Glutamatergic neuron (in vitro differentiated cells): ENCODE measurements at regions not wholly inside any gene's neighbourhood (a gene's known extent, or its start where the extent isn't known, plus 50 kb on each side); places are given as distances from the start of the nearest gene placed in this dataset.

Experiments used
- DNase-seq: peaks from one replicate; pipeline ENCODE4 v3.0.0; 2022
- H3K27ac Mint-ChIP-seq: one replicate; pipeline ENCODE4 v1.8.0; 2020; ENCODE audit warnings: mild to moderate bottlenecking, mixed read lengths, inconsistent platforms; ENCODE audit not compliant: unreplicated experiment
- H3K27me3 Mint-ChIP-seq: one replicate; pipeline ENCODE4 v1.8.0; 2020; ENCODE audit warnings: mild to moderate bottlenecking, moderate library complexity, mixed read lengths, inconsistent platforms; ENCODE audit not compliant: unreplicated experiment
- H3K36me3 Mint-ChIP-seq: one replicate; pipeline ENCODE4 v1.8.0; 2020; ENCODE audit warnings: mild to moderate bottlenecking, mixed read lengths, inconsistent platforms; ENCODE audit not compliant: unreplicated experiment
- H3K4me1 Mint-ChIP-seq: one replicate; pipeline ENCODE4 v1.8.0; 2020; ENCODE audit warnings: mild to moderate bottlenecking, low read depth, mixed read lengths, inconsistent platforms; ENCODE audit not compliant: unreplicated experiment
- H3K4me3 Mint-ChIP-seq: one replicate; pipeline ENCODE4 v1.8.0; 2020; ENCODE audit warnings: mild to moderate bottlenecking, mixed read lengths, inconsistent platforms; ENCODE audit not compliant: unreplicated experiment
- H3K9me3 Mint-ChIP-seq: one replicate; pipeline ENCODE4 v1.8.0; 2020; ENCODE audit warnings: mild to moderate bottlenecking, moderate library complexity, mixed read lengths, inconsistent platforms; ENCODE audit not compliant: unreplicated experiment
- TF ChIP-seq, protein P1 (sequence below): fragments of 200-600 bp; sonication (generic); IDR thresholded peaks from one replicate; pipeline ENCODE4 v1.5.0; 2021; ENCODE audit not compliant: partially characterized antibody, unreplicated experiment

DNA sequence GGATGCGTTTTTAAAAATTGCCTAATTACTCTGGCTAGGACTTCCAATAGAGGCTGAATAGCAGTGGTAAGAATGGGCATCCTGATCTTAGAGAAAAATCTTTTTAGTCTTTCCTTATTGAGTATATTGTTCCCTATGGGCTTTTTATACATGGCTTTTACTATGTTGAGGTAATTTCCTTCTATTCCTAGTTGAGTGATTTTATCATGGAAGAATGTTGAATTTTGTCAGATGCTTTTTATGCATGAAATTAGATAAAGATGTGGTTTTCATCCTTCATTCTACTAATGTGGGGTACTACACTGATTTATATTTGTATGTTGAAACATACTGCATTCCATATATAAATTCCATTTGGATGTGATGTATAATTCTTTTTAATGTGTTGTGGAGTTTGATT is 2673.8 kb downstream of the PCDH9 start:
- DNase-seq: no peak
- no peaks in the 10 kb centered on the region for H3K27me3 Mint-ChIP-seq
- H3K4me3 Mint-ChIP-seq: no peak overlapping the region
- H3K36me3 Mint-ChIP-seq: no peaks in the 10 kb centered on the region
- H3K9me3 Mint-ChIP-seq: peaks cover 1% of the 10 kb centered on the region
- no peak overlapping the region for H3K27ac Mint-ChIP-seq
- TF ChIP-seq, protein P1, sequence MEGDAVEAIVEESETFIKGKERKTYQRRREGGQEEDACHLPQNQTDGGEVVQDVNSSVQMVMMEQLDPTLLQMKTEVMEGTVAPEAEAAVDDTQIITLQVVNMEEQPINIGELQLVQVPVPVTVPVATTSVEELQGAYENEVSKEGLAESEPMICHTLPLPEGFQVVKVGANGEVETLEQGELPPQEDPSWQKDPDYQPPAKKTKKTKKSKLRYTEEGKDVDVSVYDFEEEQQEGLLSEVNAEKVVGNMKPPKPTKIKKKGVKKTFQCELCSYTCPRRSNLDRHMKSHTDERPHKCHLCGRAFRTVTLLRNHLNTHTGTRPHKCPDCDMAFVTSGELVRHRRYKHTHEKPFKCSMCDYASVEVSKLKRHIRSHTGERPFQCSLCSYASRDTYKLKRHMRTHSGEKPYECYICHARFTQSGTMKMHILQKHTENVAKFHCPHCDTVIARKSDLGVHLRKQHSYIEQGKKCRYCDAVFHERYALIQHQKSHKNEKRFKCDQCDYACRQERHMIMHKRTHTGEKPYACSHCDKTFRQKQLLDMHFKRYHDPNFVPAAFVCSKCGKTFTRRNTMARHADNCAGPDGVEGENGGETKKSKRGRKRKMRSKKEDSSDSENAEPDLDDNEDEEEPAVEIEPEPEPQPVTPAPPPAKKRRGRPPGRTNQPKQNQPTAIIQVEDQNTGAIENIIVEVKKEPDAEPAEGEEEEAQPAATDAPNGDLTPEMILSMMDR: no peak
- no peaks in the 10 kb centered on the region for H3K4me1 Mint-ChIP-seq

DNA sequence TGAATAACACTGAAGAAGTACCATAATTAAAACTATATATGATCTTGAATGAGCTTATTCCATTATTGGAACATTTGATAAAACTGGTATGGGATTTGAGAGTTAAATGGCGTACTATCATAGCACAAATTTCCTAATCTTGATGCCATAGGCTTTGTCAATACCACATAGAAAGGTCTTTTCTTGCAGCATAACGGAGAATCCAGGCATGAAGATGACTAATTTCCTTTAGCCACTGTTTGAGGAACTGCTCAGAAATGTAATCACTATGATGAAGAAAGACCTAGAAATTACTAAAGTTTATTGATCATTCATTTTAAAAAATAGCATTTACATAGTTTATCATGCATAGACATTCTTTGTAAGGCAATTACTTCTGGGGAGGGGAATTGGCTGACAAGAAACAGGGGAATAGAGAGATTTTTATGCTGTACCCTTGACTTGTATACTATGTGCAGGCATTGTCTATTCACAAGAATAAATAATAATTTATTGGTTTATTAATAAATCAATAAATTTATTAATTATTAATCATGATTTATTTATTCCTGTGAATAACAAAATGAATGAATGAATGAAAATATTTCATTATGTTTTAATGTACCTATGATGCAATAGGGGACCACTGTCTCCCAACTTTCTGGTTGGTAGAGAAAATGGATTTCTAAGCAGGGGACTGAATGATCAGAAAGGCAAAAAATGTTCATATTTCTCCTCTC is 2676.6 kb downstream of the PCDH9 start:
- TF ChIP-seq, protein P1: no peak
- Mint-ChIP-seq H3K9me3 (peaks cover 1% of the 10 kb centered on the region), H3K27ac (no peak overlapping the region), H3K4me1 (no peaks in the 10 kb centered on the region), H3K27me3 (no peaks in the 10 kb centered on the region), H3K36me3 (no peaks in the 10 kb centered on the region), H3K4me3 (no peak overlapping the region)
- no peak for DNase-seq

DNA sequence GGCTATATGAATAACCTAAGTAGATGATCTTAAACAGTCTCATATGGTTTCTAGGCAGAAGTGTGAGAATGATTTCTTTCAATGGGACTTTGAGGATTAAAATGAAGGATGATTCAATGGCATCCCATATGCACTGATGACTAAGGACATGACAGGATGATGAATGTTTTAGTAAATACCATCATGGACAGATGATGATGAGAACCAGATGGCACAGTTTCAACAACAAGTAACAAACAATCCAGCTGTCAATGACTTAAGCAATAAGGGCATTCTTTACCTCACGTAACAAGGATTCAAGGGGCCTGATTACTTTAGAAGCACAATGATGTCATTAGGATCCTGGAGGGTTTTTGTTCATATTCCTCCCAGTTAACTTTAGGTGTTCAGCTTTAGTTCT is 2678.4 kb downstream of the PCDH9 start:
- Mint-ChIP-seq H3K27me3 (no peaks in the 10 kb centered on the region), H3K36me3 (no peaks in the 10 kb centered on the region), H3K4me3 (no peak overlapping the region), H3K9me3 (no peaks in the 10 kb centered on the region), H3K4me1 (no peaks in the 10 kb centered on the region), H3K27ac (no peak overlapping the region)
- no peak for DNase-seq
- TF ChIP-seq, protein P1: no peak

DNA sequence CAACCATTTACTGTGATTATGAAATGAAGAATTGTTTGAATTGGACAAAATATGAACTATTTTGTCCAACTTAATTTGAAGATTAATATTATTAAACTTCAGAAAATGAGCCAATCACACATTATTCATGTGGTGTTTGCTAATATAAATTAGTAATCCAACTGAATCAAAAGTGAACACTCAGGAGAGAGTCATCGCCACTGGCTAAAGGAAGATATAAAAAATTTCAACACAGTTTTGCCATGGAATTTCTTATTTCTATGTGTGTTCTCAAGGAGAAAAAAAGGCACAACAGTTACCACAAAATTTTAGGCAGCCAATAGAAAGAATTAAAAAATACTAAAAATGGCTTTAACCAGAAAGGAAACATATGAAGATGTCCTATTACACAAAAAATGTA is 2683.8 kb downstream of the PCDH9 start:
- H3K27ac Mint-ChIP-seq: no peak overlapping the region
- H3K36me3 Mint-ChIP-seq: no peaks in the 10 kb centered on the region
- no peaks in the 10 kb centered on the region for H3K9me3 Mint-ChIP-seq
- peaks cover 6% of the 10 kb centered on the region for H3K4me1 Mint-ChIP-seq
- peaks cover 3% of the 10 kb centered on the region for H3K27me3 Mint-ChIP-seq
- TF ChIP-seq, protein P1: no peak
- no peak overlapping the region for H3K4me3 Mint-ChIP-seq
- DNase-seq: no peak

DNA sequence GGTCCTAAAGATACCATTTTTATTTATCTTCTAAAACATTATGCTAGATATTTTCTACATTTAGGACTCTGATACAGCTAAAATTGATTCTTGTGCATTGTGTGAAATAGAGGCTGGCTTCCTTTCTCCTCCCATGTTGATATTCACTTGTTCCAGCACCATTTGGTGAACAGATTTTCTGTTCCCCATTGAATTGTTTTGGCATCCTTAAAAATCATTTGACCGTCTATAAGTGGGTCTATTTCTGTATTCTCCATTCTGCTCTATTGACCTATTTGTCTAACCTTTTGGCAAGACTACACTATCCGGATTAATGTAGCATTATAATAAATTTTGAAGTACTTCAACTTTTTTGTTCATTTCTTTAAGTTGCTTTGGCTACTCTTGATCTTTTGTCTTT is 2689.2 kb downstream of the PCDH9 start:
- Mint-ChIP-seq H3K27me3 (peaks cover 3% of the 10 kb centered on the region), H3K4me1 (peaks cover 26% of the 10 kb centered on the region), H3K4me3 (no peak overlapping the region), H3K27ac (peak overlapping the region; percentile 45), H3K36me3 (no peaks in the 10 kb centered on the region), H3K9me3 (no peaks in the 10 kb centered on the region)
- TF ChIP-seq, protein P1: no peak
- DNase-seq: no peak
